ENCODE measurements at regions not wholly inside any gene's neighbourhood (a gene's known extent, or its start where the extent isn't known, plus 50 kb on each side); places are given as distances from the start of the nearest gene placed in this dataset.
A peak's percentile ranks its signal among the peaks of the same experiment; 100 is the strongest.

DNA sequence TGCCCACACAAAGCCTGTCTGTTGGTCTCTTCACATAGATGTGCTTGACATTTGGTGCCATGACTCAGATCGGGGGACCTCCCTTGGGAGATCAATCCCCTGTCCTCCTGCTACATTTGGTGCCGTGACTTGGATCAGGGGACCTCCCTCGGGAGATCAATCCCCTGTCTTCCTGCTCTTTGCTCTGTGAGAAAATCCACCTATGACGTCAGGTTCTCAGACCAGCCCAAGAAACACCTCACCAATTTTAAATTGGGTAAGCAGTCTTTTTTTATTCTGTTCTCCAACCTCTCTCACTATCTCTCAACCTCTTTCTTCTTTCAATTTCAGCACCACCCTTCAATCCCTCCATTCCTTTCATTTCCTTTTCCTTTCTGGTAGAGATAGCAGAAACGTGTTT, 159.6 kb upstream of the AGTR2 start:
- Histone ChIP-seq H2AFZ (no peak overlapping the region), H4K20me1 (ENCODE audit: insufficient read depth, poor library complexity, severe bottlenecking) (no peaks in the 10 kb centered on the region), H3K9me3 (ENCODE audit: low read depth) (no peaks in the 10 kb centered on the region), H3K4me1 (ENCODE audit: insufficient read depth) (peaks cover 10% of the 10 kb centered on the region), H3K4me3 (no peak overlapping the region), H3K27ac (peak overlapping the region; percentile 77), H3K27me3 (no peaks in the 10 kb centered on the region), H3K79me2 (no peaks in the 10 kb centered on the region), H3K36me3 (replicated peaks; ENCODE audit: insufficient read depth, low read depth) (no peaks in the 10 kb centered on the region), H3K4me2 (no peak overlapping the region), H3K9me2 (replicated peaks; ENCODE audit: insufficient read depth) (no peaks in the 10 kb centered on the region)
- WGBS (ENCODE audit: low lambda C conversion rate, missing lambda C conversion rate): 80% methylated on average over 5 of the region's 5 CpGs
- TF ChIP-seq, protein P1, sequence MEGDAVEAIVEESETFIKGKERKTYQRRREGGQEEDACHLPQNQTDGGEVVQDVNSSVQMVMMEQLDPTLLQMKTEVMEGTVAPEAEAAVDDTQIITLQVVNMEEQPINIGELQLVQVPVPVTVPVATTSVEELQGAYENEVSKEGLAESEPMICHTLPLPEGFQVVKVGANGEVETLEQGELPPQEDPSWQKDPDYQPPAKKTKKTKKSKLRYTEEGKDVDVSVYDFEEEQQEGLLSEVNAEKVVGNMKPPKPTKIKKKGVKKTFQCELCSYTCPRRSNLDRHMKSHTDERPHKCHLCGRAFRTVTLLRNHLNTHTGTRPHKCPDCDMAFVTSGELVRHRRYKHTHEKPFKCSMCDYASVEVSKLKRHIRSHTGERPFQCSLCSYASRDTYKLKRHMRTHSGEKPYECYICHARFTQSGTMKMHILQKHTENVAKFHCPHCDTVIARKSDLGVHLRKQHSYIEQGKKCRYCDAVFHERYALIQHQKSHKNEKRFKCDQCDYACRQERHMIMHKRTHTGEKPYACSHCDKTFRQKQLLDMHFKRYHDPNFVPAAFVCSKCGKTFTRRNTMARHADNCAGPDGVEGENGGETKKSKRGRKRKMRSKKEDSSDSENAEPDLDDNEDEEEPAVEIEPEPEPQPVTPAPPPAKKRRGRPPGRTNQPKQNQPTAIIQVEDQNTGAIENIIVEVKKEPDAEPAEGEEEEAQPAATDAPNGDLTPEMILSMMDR (IDR thresholded peaks at IDR 0.05; ENCODE audit: poor library complexity): no peak
- no peak for TF ChIP-seq EZH2 (IDR thresholded peaks at IDR 0.05; ENCODE audit: borderline replicate concordance)
- no peak for TF ChIP-seq EZH2phosphoT487 (IDR thresholded peaks at IDR 0.05; ENCODE audit: low read depth, severe bottlenecking, unreplicated experiment)
- no peak for DNase-seq (ENCODE audit: low spot score)

DNA sequence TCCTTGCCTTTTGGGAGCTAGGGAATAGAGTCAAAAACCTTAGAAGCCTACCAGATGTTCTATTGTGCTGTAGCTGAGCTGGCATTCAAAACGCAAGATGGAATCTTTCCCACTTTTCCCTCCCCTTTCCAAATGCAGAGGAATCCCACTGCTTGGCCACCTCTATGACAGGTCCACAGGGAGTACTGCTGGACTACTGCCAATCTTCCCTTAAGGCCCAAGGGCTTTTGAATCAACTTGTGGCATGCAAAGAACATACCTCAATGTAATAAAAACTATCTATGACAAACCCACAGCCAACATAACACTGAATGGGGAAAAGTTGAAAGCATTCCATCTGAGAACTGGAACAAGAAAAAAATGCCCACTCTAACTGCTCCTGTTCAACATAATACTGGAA, 139.2 kb upstream of the AGTR2 start:
- TF ChIP-seq, protein P1 (IDR thresholded peaks at IDR 0.05; ENCODE audit: poor library complexity): no peak
- TF ChIP-seq EZH2 (IDR thresholded peaks at IDR 0.05; ENCODE audit: borderline replicate concordance) (no peak), EZH2phosphoT487 (IDR thresholded peaks at IDR 0.05; ENCODE audit: low read depth, severe bottlenecking, unreplicated experiment) (no peak)
- WGBS (ENCODE audit: low lambda C conversion rate, missing lambda C conversion rate): 68% methylated on average over 1 of the region's 1 CpG

More for the DNA sequence above, 139.2 kb upstream of the AGTR2 start:
- Histone ChIP-seq H3K4me1 (ENCODE audit: insufficient read depth) (no peaks in the 10 kb centered on the region), H3K9me2 (replicated peaks; ENCODE audit: insufficient read depth) (no peaks in the 10 kb centered on the region), H3K79me2 (no peaks in the 10 kb centered on the region), H3K9me3 (ENCODE audit: low read depth) (peaks cover 4% of the 10 kb centered on the region), H3K27me3 (no peaks in the 10 kb centered on the region), H4K20me1 (ENCODE audit: insufficient read depth, poor library complexity, severe bottlenecking) (no peaks in the 10 kb centered on the region), H2AFZ (no peak overlapping the region), H3K36me3 (replicated peaks; ENCODE audit: insufficient read depth, low read depth) (no peaks in the 10 kb centered on the region), H3K4me2 (no peak overlapping the region), H3K27ac (no peak overlapping the region), H3K4me3 (no peak overlapping the region)
- DNase-seq (ENCODE audit: low spot score): no peak
